ENCODE measurements at regions not wholly inside any gene's neighbourhood (a gene's known extent, or its start where the extent isn't known, plus 50 kb on each side); places are given as distances from the start of the nearest gene placed in this dataset.

DNA sequence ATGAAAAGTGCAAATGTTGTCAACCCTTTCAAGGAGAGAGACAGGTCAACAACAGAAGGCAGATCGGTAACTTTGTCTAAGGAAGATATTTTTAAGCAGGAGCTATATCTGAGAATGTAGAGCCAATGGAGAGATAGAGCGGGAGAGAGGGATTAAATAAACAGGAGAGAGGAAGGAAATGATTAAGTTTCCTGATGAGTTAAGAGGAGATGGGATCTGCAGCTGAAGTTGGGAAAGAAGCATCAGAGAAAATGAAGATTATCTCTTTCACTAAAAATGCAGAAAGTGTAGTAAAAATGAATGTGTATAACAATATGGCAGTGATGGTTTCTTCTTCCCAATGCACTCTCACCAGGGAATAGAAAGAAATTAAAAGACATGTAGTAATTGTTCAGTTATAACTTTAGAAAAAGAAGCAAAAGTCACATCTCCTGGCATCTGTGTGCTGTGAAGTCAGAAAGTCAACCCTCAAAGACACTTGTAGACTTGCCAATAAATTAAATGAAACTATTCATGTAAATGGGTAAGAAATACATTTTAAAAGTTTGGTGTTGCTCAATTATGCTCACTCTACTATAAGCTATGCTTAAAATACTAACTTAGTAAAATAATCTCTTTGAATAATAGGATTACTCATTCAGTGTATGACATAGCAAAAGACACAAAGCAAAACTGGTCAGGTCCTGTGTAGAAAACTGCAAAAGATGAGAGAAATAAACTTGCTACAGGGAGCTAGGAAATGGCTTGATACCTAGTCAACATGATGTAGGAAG lies 264.6 kb downstream of the ZIC4 start:
- no peaks in the 10 kb centered on the region for H3K27me3 ChIP-seq (ENCODE audit: low read length)
- H3K9me2 ChIP-seq (replicated peaks; ENCODE audit: insufficient read depth, low read length) = no peaks in the 10 kb centered on the region
- TF ChIP-seq, protein P1, sequence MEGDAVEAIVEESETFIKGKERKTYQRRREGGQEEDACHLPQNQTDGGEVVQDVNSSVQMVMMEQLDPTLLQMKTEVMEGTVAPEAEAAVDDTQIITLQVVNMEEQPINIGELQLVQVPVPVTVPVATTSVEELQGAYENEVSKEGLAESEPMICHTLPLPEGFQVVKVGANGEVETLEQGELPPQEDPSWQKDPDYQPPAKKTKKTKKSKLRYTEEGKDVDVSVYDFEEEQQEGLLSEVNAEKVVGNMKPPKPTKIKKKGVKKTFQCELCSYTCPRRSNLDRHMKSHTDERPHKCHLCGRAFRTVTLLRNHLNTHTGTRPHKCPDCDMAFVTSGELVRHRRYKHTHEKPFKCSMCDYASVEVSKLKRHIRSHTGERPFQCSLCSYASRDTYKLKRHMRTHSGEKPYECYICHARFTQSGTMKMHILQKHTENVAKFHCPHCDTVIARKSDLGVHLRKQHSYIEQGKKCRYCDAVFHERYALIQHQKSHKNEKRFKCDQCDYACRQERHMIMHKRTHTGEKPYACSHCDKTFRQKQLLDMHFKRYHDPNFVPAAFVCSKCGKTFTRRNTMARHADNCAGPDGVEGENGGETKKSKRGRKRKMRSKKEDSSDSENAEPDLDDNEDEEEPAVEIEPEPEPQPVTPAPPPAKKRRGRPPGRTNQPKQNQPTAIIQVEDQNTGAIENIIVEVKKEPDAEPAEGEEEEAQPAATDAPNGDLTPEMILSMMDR (IDR thresholded peaks at IDR 0.05; ENCODE audit: insufficient read depth, low read length, poor library complexity, severe bottlenecking) = no peak
- no peak for TF ChIP-seq EZH2phosphoT487 (conservative IDR thresholded peaks at IDR 0.05; ENCODE audit: low read length)
- no peak overlapping the region for H3K4me3 ChIP-seq (ENCODE audit: insufficient read depth, low read length, poor library complexity, severe bottlenecking)
- no peak overlapping the region for H2AFZ ChIP-seq (ENCODE audit: low read depth, low read length, severe bottlenecking)
- H3K9ac ChIP-seq (ENCODE audit: low read length) = no peak overlapping the region
- no peak overlapping the region for H3K4me2 ChIP-seq (ENCODE audit: low read depth, low read length, poor library complexity, severe bottlenecking)
- H3K36me3 ChIP-seq (ENCODE audit: low read length) = no peaks in the 10 kb centered on the region
- H3K79me2 ChIP-seq (ENCODE audit: insufficient read depth, low read length) = no peaks in the 10 kb centered on the region
- no peaks in the 10 kb centered on the region for H3K9me3 ChIP-seq (ENCODE audit: insufficient read depth, low read length)
- H3K27ac ChIP-seq (ENCODE audit: low read depth, low read length) = no peak overlapping the region
- H3F3A ChIP-seq (ENCODE audit: insufficient read depth) = no peaks in the 10 kb centered on the region
- no peaks in the 10 kb centered on the region for H4K20me1 ChIP-seq (ENCODE audit: low read depth, low read length)

DNA sequence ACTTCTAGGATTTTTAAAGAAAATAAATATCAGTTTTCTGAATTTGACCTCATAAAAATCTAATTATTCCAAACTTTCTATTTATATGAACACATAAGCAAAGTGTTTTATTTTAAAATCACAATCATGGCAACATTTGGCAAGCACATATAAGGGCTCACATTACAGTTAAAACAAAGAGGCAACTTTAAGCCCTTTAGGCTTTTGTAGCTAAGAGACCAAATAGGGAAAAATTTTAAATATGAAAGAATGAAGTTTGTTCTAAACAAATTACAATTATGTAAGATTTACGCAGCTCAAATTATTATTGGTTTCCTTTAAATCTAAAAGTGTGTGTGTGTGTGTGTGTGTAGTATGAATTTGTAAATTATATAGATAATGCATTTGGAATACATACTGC lies 267.0 kb downstream of the ZIC4 start:
- H3F3A ChIP-seq (ENCODE audit: insufficient read depth) = no peaks in the 10 kb centered on the region
- no peaks in the 10 kb centered on the region for H3K9me3 ChIP-seq (ENCODE audit: insufficient read depth, low read length)
- H3K36me3 ChIP-seq (ENCODE audit: low read length) = no peaks in the 10 kb centered on the region
- H2AFZ ChIP-seq (ENCODE audit: low read depth, low read length, severe bottlenecking) = no peak overlapping the region
- H3K27ac ChIP-seq (ENCODE audit: low read depth, low read length) = no peak overlapping the region
- no peak overlapping the region for H3K4me3 ChIP-seq (ENCODE audit: insufficient read depth, low read length, poor library complexity, severe bottlenecking)
- H3K79me2 ChIP-seq (ENCODE audit: insufficient read depth, low read length) = no peaks in the 10 kb centered on the region
- H4K20me1 ChIP-seq (ENCODE audit: low read depth, low read length) = no peaks in the 10 kb centered on the region
- TF ChIP-seq, protein P1 (IDR thresholded peaks at IDR 0.05; ENCODE audit: insufficient read depth, low read length, poor library complexity, severe bottlenecking) = no peak
- no peak for TF ChIP-seq EZH2phosphoT487 (conservative IDR thresholded peaks at IDR 0.05; ENCODE audit: low read length)
- no peak overlapping the region for H3K9ac ChIP-seq (ENCODE audit: low read length)
- no peak overlapping the region for H3K4me2 ChIP-seq (ENCODE audit: low read depth, low read length, poor library complexity, severe bottlenecking)
- H3K9me2 ChIP-seq (replicated peaks; ENCODE audit: insufficient read depth, low read length) = no peaks in the 10 kb centered on the region
- no peaks in the 10 kb centered on the region for H3K27me3 ChIP-seq (ENCODE audit: low read length)

- no peak overlapping the region for H3K4me2 ChIP-seq (ENCODE audit: low read depth, low read length, poor library complexity, severe bottlenecking)
- H3K27me3 ChIP-seq (ENCODE audit: low read length) = no peaks in the 10 kb centered on the region
- H3K27ac ChIP-seq (ENCODE audit: low read depth, low read length) = no peak overlapping the region
- no peak for TF ChIP-seq EZH2phosphoT487 (conservative IDR thresholded peaks at IDR 0.05; ENCODE audit: low read length)
- TF ChIP-seq, protein P1 (IDR thresholded peaks at IDR 0.05; ENCODE audit: insufficient read depth, low read length, poor library complexity, severe bottlenecking) = no peak
- H3K79me2 ChIP-seq (ENCODE audit: insufficient read depth, low read length) = no peaks in the 10 kb centered on the region
- H3K9me2 ChIP-seq (replicated peaks; ENCODE audit: insufficient read depth, low read length) = no peaks in the 10 kb centered on the region
- no peak overlapping the region for H2AFZ ChIP-seq (ENCODE audit: low read depth, low read length, severe bottlenecking)
- no peak overlapping the region for H3K4me3 ChIP-seq (ENCODE audit: insufficient read depth, low read length, poor library complexity, severe bottlenecking)
- no peak overlapping the region for H3K9ac ChIP-seq (ENCODE audit: low read length)
- H3K36me3 ChIP-seq (ENCODE audit: low read length) = no peaks in the 10 kb centered on the region
- H3K9me3 ChIP-seq (ENCODE audit: insufficient read depth, low read length) = no peaks in the 10 kb centered on the region
- H3F3A ChIP-seq (ENCODE audit: insufficient read depth) = no peaks in the 10 kb centered on the region
- H4K20me1 ChIP-seq (ENCODE audit: low read depth, low read length) = no peaks in the 10 kb centered on the region
These were observed 274.2 kb downstream of the ZIC4 start for GRCh38 chr3:147132168-147132567.
